Hematopoietic multipotent progenitor cell treated with erythropoietin and hydrocortisone succinate and interleukin-3 and kit ligand, for 4 days (in vitro differentiated cells): ENCODE measurements at regions not wholly inside any gene's neighbourhood (a gene's known extent, or its start where the extent isn't known, plus 50 kb on each side); places are given as distances from the start of the nearest gene placed in this dataset.

ENCODE experiments used
- DNase-seq: peaks from one replicate; pipeline ENCODE4 v3.0.0-alpha.2; 2015

GRCh38 chr1:189834813-189835212 is 642.9 kb downstream of the BRINP3 start:
- DNase-seq = no peak

- no peak for DNase-seq
Observed at GRCh38 chr1:189847613-189848012, 630.1 kb downstream of the BRINP3 start.

GRCh38 chr1:189851806-189852367 is 625.8 kb downstream of the BRINP3 start:
- DNase-seq = no peak

- peak; percentile 54 for DNase-seq
Observed at GRCh38 chr1:189859385-189859977, 618.2 kb downstream of the BRINP3 start.

GRCh38 chr1:189866606-189867005 is 611.1 kb downstream of the BRINP3 start:
- DNase-seq = no peak

GRCh38 chr1:189868021-189868420 is 609.6 kb downstream of the BRINP3 start:
- no peak for DNase-seq

- no peak for DNase-seq
Observed at GRCh38 chr1:189874715-189875435, 602.8 kb downstream of the BRINP3 start.

- DNase-seq = no peak
Observed at GRCh38 chr1:189880135-189880534, 597.5 kb downstream of the BRINP3 start.

GRCh38 chr1:189899686-189900425 is 577.8 kb downstream of the BRINP3 start:
- DNase-seq = no peak

- DNase-seq = no peak
Observed at GRCh38 chr1:189904509-189904908, 573.2 kb downstream of the BRINP3 start.

GRCh38 chr1:189908113-189908512 is 569.6 kb downstream of the BRINP3 start:
- DNase-seq = no peak

- DNase-seq = no peak
Observed at GRCh38 chr1:189921613-189922012, 556.1 kb downstream of the BRINP3 start.

GRCh38 chr1:189927641-189928040 is 550.0 kb downstream of the BRINP3 start:
- DNase-seq = no peak

- DNase-seq = no peak
Observed at GRCh38 chr1:189929501-189930099, 548.1 kb downstream of the BRINP3 start.

- DNase-seq = no peak
Observed at GRCh38 chr1:189936861-189937260, 540.8 kb downstream of the BRINP3 start.

- no peak for DNase-seq
Observed at GRCh38 chr1:189939967-189940366, 537.7 kb downstream of the BRINP3 start.

GRCh38 chr1:189941922-189942321 is 535.7 kb downstream of the BRINP3 start:
- DNase-seq = no peak

- no peak for DNase-seq
Observed at GRCh38 chr1:189958756-189959155, 518.9 kb downstream of the BRINP3 start.

GRCh38 chr1:189960769-189961168 is 516.9 kb downstream of the BRINP3 start:
- no peak for DNase-seq

- no peak for DNase-seq
Observed at GRCh38 chr1:189962181-189962580, 515.5 kb downstream of the BRINP3 start.

GRCh38 chr1:189970331-189971230 is 507.1 kb downstream of the BRINP3 start:
- no peak for DNase-seq

- no peak for DNase-seq
Observed at GRCh38 chr1:189971656-189972055, 506.0 kb downstream of the BRINP3 start.
